ENCODE measurements at regions not wholly inside any gene's neighbourhood (a gene's known extent, or its start where the extent isn't known, plus 50 kb on each side); places are given as distances from the start of the nearest gene placed in this dataset.

GRCh38 chr5:130333089-130333488, 428.8 kb downstream of the CHSY3 start:
- peak; percentile 86 for DNase-seq (ENCODE audit: low read depth)

GRCh38 chr5:130331332-130331731, 427.1 kb downstream of the CHSY3 start:
- no peak for DNase-seq (ENCODE audit: low read depth)

DNA sequence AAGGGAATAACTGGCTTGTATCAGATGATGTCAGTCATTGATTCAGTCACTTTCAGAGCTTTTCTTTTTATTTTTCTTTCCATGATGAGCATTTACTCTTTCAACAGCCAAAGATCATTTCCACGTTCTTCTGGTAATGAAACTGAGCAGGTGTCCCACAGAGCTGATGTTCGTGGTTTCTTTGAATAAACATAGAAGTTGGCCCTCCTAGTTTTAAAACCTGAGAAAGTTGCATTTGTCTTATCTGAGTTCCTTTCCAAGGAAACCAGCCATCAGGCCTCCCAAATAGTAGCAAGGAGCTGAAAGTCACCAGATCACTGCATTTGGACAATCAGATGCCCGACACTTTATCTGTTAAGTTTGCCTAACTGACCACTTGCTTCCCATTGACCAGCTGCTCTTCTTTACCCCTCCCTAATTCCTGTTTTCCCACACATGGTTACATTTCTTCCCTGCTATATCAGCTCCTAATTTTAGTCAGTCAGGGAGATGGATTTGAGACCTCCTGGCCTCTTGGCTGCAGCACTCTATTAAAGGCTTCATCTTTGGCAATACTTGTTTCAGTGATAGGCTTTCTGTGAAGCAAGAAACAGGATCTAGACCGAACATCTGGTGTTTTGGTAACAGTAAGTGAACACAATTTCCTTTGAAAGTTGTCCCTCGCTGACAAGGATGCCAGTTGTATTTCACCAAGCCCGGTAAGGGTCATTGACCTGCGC, 420.8 kb downstream of the CHSY3 start:
- no peak for DNase-seq (ENCODE audit: low read depth)

- DNase-seq (ENCODE audit: low read depth) = peak; percentile 7
Observed at GRCh38 chr5:130323804-130324454, 419.7 kb downstream of the CHSY3 start.

DNA sequence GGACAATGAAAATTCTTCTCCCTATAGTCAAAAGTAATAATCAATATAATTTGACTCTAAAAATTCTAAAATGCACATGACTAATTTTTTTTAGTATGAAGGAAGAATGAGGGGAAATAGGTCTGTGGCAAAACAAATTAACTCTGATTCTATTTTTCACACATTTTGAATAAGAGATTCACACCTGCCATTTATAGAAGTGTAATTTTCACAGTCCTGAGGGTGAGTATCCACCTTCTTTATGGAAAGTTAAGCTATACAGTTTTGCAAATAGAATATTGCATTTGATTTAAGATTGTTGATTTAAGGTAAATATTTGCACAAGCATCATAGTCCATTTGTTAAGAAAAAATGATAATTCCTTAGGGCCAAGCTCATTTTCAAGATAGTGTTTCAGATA, 417.7 kb downstream of the CHSY3 start:
- no peak for DNase-seq (ENCODE audit: low read depth)

DNA sequence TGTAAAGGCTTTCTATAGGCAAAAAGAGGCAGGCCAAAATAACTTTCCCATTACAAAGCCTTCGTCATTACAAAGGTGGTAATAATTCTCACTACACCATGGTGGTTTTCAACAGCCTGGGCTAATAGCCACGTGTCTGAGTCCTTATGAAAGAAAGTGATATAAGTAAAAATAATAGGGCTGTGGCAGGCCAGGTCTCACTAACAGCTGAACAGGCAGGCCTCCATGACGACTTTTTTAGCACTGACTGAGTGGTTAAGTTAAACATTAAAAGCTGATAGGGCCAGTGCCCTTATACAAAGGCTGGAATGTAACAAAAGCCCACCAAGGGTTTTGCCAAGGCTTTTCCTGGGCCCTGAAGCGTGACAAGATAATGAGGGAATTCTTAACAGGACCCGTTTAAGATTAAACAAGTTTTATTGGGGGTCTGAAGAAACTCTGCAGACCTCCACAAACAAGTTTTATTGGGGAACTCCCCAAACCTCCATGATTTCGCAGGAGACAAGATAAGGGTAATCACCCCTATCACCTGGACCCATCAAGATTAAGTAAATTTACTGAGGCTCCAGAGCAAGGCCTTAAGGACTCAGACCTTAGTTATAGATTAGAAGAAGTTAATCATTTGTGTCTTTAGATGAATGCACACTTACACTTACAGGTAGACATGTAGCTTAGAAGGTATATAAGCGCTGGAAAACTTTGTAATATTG, 412.9 kb downstream of the CHSY3 start:
- peak; percentile 90 for DNase-seq (ENCODE audit: low read depth)

- peak; percentile 20 for DNase-seq (ENCODE audit: low read depth)
Observed at GRCh38 chr5:130295235-130295634, 391.0 kb downstream of the CHSY3 start.

GRCh38 chr5:130294798-130295197, 390.5 kb downstream of the CHSY3 start:
- DNase-seq (ENCODE audit: low read depth) = peak; percentile 29

- DNase-seq (ENCODE audit: low read depth) = no peak
Observed at GRCh38 chr5:130290219-130290618, 386.0 kb downstream of the CHSY3 start.

- peak; percentile 11 for DNase-seq (ENCODE audit: low read depth)
Observed at GRCh38 chr5:130289132-130290088, 385.1 kb downstream of the CHSY3 start.

- no peak for DNase-seq (ENCODE audit: low read depth)
Observed at GRCh38 chr5:130287438-130287837, 383.2 kb downstream of the CHSY3 start.

- DNase-seq (ENCODE audit: low read depth) = no peak
Observed at GRCh38 chr5:130286971-130287370, 382.7 kb downstream of the CHSY3 start.

DNA sequence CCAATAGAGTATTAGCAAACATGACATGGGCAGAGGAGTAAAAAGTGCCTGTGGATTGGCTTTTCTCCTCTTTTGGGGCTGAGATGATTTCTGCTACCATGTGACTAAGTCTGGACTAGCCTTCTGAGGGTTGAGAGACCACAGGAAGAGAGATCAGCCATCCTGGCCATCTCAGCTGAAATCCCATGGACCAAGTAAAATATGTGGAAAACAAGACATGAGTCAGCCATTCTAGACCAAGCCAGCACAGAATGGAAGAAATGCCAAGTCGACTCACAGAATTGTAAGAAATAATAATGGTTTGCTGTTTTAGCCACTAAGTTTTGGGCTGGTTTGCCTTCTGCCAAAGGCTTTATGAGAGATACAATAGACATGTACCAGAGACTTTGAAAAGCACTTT, 377.8 kb downstream of the CHSY3 start:
- DNase-seq (ENCODE audit: low read depth) = peak; percentile 71

- no peak for DNase-seq (ENCODE audit: low read depth)
Observed at GRCh38 chr5:130280528-130281217, 376.4 kb downstream of the CHSY3 start.

DNA sequence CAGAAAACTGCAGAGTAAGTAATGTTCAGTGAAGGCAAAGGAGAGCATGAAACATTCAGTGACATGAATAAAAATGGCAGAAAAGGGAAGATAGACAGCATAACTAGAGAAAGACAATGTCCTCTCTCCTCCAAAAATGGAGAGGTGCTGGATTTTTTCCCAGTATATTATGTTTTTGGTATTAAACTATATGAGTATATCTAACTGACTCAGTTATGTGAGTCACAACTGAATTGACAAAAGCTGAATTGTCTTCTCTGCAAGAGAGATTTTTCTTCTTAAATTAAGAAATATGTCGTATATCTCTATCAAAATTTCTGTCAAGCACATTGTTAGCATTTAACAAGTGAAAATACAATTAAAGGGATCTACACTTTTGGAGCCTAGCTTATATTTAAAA, 375.1 kb downstream of the CHSY3 start:
- no peak for DNase-seq (ENCODE audit: low read depth)

DNA sequence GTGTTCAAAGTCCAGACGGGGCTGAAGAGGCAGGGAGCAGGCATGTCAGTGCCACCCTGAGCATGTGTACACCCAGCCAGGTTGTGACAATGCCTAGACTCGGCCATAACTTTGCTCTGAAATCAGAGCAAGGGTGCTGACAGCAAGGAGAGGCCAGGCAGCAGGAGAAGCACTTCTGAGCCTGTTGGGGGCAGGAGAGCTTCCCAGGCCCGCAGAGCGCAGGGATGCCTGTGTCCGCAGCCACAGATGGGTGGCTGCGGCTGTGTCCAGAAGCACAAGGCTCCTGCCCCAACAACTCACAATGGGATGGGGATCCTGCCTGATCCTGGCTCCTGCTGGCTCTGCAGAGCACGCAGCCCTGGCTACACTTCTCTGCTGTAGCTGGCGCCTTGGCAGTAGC, 373.9 kb downstream of the CHSY3 start:
- DNase-seq (ENCODE audit: low read depth) = no peak

DNA sequence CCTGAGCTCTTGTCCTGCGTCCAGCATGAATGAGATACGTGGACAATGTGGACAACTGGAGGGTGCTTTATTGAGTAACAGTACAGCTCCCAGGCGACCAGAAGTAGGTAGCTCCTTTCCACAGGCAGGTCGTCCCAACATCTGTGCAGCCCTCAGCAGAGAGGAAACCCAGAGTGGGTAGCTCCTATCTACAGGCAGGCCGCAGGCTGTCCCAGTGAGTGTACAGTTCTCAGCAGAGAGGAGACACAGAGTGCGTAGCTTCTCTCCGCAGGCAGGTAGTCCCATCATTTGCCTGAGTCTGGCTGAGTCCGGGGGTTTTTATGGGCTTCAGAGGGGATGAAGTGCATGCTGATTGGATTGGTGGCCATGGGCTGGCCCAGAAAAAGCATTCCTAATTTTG, 373.3 kb downstream of the CHSY3 start:
- no peak for DNase-seq (ENCODE audit: low read depth)

- DNase-seq (ENCODE audit: low read depth) = no peak
Observed at GRCh38 chr5:130277002-130277401, 372.7 kb downstream of the CHSY3 start.

GRCh38 chr5:130272837-130273236, 368.6 kb downstream of the CHSY3 start:
- DNase-seq (ENCODE audit: low read depth) = peak; percentile 16

- DNase-seq (ENCODE audit: low read depth) = no peak
Observed at GRCh38 chr5:130270786-130271185, 366.5 kb downstream of the CHSY3 start.

DNA sequence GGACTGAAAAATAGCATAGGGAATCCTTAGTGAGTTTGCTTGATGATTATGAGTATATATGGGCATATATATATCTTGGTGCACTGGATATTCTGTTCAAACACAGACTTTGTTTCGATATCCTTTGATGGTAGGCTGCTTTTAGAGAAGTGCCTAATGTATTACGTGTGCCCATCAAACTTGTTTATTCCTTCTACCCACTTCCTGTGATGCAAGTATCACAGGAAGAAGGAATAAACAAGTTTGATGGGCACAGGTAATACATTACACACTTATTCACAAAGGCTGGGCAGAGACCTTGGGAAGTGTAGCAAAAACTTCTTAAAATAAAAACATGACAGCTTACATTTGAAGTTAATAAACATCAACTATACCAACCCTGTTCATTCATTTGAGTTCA, 364.2 kb downstream of the CHSY3 start:
- no peak for DNase-seq (ENCODE audit: low read depth)

All from renal cortical epithelial cell (primary cell).